ENCODE measurements at regions not wholly inside any gene's neighbourhood (a gene's known extent, or its start where the extent isn't known, plus 50 kb on each side); places are given as distances from the start of the nearest gene placed in this dataset.

- no peak for DNase-seq (ENCODE audit: low read depth)
Observed at GRCh38 chr13:72527333-72527732, 200.1 kb downstream of the MZT1 start.

GRCh38 chr13:72523593-72523992, 203.8 kb downstream of the MZT1 start:
- no peak for DNase-seq (ENCODE audit: low read depth)

GRCh38 chr13:72523049-72523448, 204.4 kb downstream of the MZT1 start:
- no peak for DNase-seq (ENCODE audit: low read depth)

- no peak for DNase-seq (ENCODE audit: low read depth)
Observed at GRCh38 chr13:72521940-72522661, 205.3 kb downstream of the MZT1 start.

GRCh38 chr13:72514146-72514545, 213.3 kb downstream of the MZT1 start:
- no peak for DNase-seq (ENCODE audit: low read depth)

- no peak for DNase-seq (ENCODE audit: low read depth)
Observed at GRCh38 chr13:72508392-72508791, 219.0 kb downstream of the MZT1 start.

GRCh38 chr13:72507416-72508199, 219.8 kb downstream of the MZT1 start:
- no peak for DNase-seq (ENCODE audit: low read depth)

GRCh38 chr13:72506706-72507105, 220.7 kb downstream of the MZT1 start:
- no peak for DNase-seq (ENCODE audit: low read depth)

- no peak for DNase-seq (ENCODE audit: low read depth)
Observed at GRCh38 chr13:72505376-72505775, 222.1 kb downstream of the MZT1 start.

- DNase-seq (ENCODE audit: low read depth), result no peak
Observed at GRCh38 chr13:72504131-72504841, 223.1 kb downstream of the MZT1 start.

- no peak for DNase-seq (ENCODE audit: low read depth)
Observed at GRCh38 chr13:72500851-72501250, 226.6 kb downstream of the MZT1 start.

- no peak for DNase-seq (ENCODE audit: low read depth)
Observed at GRCh38 chr13:72495681-72496080, 231.7 kb downstream of the MZT1 start.

- no peak for DNase-seq (ENCODE audit: low read depth)
Observed at GRCh38 chr13:72489751-72490150, 237.7 kb downstream of the MZT1 start.

- DNase-seq (ENCODE audit: low read depth), result no peak
Observed at GRCh38 chr13:72473321-72473720, 254.1 kb downstream of the MZT1 start.

- no peak for DNase-seq (ENCODE audit: low read depth)
Observed at GRCh38 chr13:72469906-72470305, 257.5 kb downstream of the MZT1 start.

GRCh38 chr13:72463561-72463960, 263.9 kb downstream of the MZT1 start:
- DNase-seq (ENCODE audit: low read depth), result no peak

GRCh38 chr13:72462726-72463125, 264.7 kb downstream of the MZT1 start:
- no peak for DNase-seq (ENCODE audit: low read depth)

- no peak for DNase-seq (ENCODE audit: low read depth)
Observed at GRCh38 chr13:72462166-72462565, 265.3 kb downstream of the MZT1 start.

GRCh38 chr13:72458701-72459100, 268.7 kb downstream of the MZT1 start:
- DNase-seq (ENCODE audit: low read depth), result peak; percentile 5

GRCh38 chr13:72457151-72457550, 270.3 kb downstream of the MZT1 start:
- DNase-seq (ENCODE audit: low read depth), result no peak

- DNase-seq (ENCODE audit: low read depth), result no peak
Observed at GRCh38 chr13:72456486-72456885, 270.9 kb downstream of the MZT1 start.

- no peak for DNase-seq (ENCODE audit: low read depth)
Observed at GRCh38 chr13:72453161-72453560, 274.3 kb downstream of the MZT1 start.

GRCh38 chr13:72448082-72448481, 279.3 kb downstream of the MZT1 start:
- no peak for DNase-seq (ENCODE audit: low read depth)

Measured in fibroblast of the conjunctiva (primary cell).